Activated CD4-positive, alpha-beta T cell treated with anti-CD3 and anti-CD28 coated beads, Interleukin-2, Interleukin-6, amounts not matched to agents 100 ng/mL and 50 ng/mL, durations not matched to agents 16 hours and 8 hours (primary cell): ENCODE measurements at regions not wholly inside any gene's neighbourhood (a gene's known extent, or its start where the extent isn't known, plus 50 kb on each side); places are given as distances from the start of the nearest gene placed in this dataset.
"Not testable (repeated sequence)": the region's sequence is repeated elsewhere in the genome, so short reads cannot be mapped to it uniquely, and the experiment has no call there.

Source experiments
- DNase-seq: peaks from one replicate; pipeline ENCODE4 v3.0.0-alpha.2; 2020

- DNase-seq = not testable (repeated sequence)
These were observed 56.1 kb downstream of the ZNF22 start for GRCh38 chr10:45056806-45057205.

- DNase-seq = peak; percentile 0
These were observed 57.9 kb downstream of the ZNF22 start for GRCh38 chr10:45058580-45058979.

GRCh38 chr10:45058992-45059561 is 58.4 kb downstream of the ZNF22 start:
- DNase-seq = peak; percentile 4

- no peak for DNase-seq
These were observed 58.9 kb downstream of the ZNF22 start for GRCh38 chr10:45059632-45060031.

GRCh38 chr10:45061982-45062381 is 61.3 kb downstream of the ZNF22 start:
- DNase-seq = no peak

GRCh38 chr10:45063591-45064231 is 63.0 kb downstream of the ZNF22 start:
- DNase-seq = no peak

- no peak for DNase-seq
These were observed 64.3 kb downstream of the ZNF22 start for GRCh38 chr10:45064998-45065397.

- DNase-seq = no peak
These were observed 70.5 kb downstream of the ZNF22 start for GRCh38 chr10:45071043-45071813.

- no peak for DNase-seq
These were observed 74.5 kb downstream of the ZNF22 start for GRCh38 chr10:45075216-45075615.

GRCh38 chr10:45075826-45076380 is 75.2 kb downstream of the ZNF22 start:
- no peak for DNase-seq

GRCh38 chr10:45076891-45077290 is 76.2 kb downstream of the ZNF22 start:
- no peak for DNase-seq

- no peak for DNase-seq
These were observed 79.6 kb downstream of the ZNF22 start for GRCh38 chr10:45080331-45080730.

- no peak for DNase-seq
These were observed 81.5 kb downstream of the ZNF22 start for GRCh38 chr10:45082176-45082575.

- DNase-seq = no peak
These were observed 91.2 kb downstream of the ZNF22 start for GRCh38 chr10:45091968-45092367.

GRCh38 chr10:45093945-45094344 is 93.2 kb downstream of the ZNF22 start:
- DNase-seq = no peak

- no peak for DNase-seq
These were observed 94.6 kb downstream of the ZNF22 start for GRCh38 chr10:45095286-45095685.

- no peak for DNase-seq
These were observed 95.3 kb downstream of the ZNF22 start for GRCh38 chr10:45096001-45096400.

GRCh38 chr10:45100429-45100828 is 99.7 kb downstream of the ZNF22 start:
- no peak for DNase-seq

- no peak for DNase-seq
These were observed 104.0 kb downstream of the ZNF22 start for GRCh38 chr10:45104674-45105073.

GRCh38 chr10:45105309-45105708 is 104.6 kb downstream of the ZNF22 start:
- DNase-seq = not testable (repeated sequence)

- DNase-seq = no peak
These were observed 105.6 kb downstream of the ZNF22 start for GRCh38 chr10:45106236-45106856.

GRCh38 chr10:45111509-45111908 is 110.8 kb downstream of the ZNF22 start:
- no peak for DNase-seq

GRCh38 chr10:45117940-45118339 is 117.2 kb downstream of the ZNF22 start:
- not testable (repeated sequence) for DNase-seq
